NCI-H1694 (cell line): ENCODE measurements at regions not wholly inside any gene's neighbourhood (a gene's known extent, or its start where the extent isn't known, plus 50 kb on each side); places are given as distances from the start of the nearest gene placed in this dataset.

ENCODE experiments used
- DNase-seq: peaks from one replicate; lab custom pipeline; 2025; lab: John Stamatoyannopoulos, UW

- no peak for DNase-seq
These were observed 50.2 kb upstream of the ACTRT2 start for GRCh38 chr1:2971101-2971501.
